Mucosa of descending colon (tissue), 3 donors: ENCODE measurements at regions not wholly inside any gene's neighbourhood (a gene's known extent, or its start where the extent isn't known, plus 50 kb on each side); places are given as distances from the start of the nearest gene placed in this dataset.

Experiments
- ATAC-seq: fragments of 200-7000 bp; cut with Tn5 transposase; one replicate; pipeline ENCODE4 v1.9.1; 2020; ENCODE audit warnings: mild to moderate bottlenecking, moderate library complexity
- DNase-seq, 3 donors: peaks; one replicate each; pipeline ENCODE4 v3.0.0-alpha.2; 2020
- H3K36me3 ChIP-seq: fragments of 200-600 bp; one replicate; pipeline ENCODE4 v1.8.0; 2021; ENCODE audit warnings: low read depth, mild to moderate bottlenecking
- H3K4me1 ChIP-seq: fragments of 200-600 bp; one replicate; pipeline ENCODE4 v1.8.0; 2021; ENCODE audit warnings: low read depth, mild to moderate bottlenecking
- H3K4me3 ChIP-seq: fragments of 200-600 bp; one replicate; pipeline ENCODE4 v1.8.0; 2021; ENCODE audit warnings: mild to moderate bottlenecking
- H3K9me3 ChIP-seq: fragments of 200-600 bp; one replicate; pipeline ENCODE4 v1.8.0; 2021; ENCODE audit warnings: mild to moderate bottlenecking
- CTCF ChIP-seq: fragments of 200-600 bp; IDR thresholded peaks from one replicate; pipeline ENCODE4 v1.8.0; 2022; ENCODE audit warnings: antibody characterized with exemption, mild to moderate bottlenecking
- intact Hi-C, 2 donors: fragments of 100-400 bp; cut with DNase I in 1 of 2; cut with micrococcal nuclease in 1 of 2; formaldehyde crosslinking; loops; one replicate each; pipeline versions ENCODE4 v1.11.0 to v1.11.1; 2022; cut with DNase I, micrococcal nuclease
- donor health status: DM: no; HTN: no; CAD: no; lungs with moderate emphysema.
- donor health status: DM: no; HTN: no; CAD: no.
- donor health status: DM: no; HTN: yes; CAD: no.

DNA sequence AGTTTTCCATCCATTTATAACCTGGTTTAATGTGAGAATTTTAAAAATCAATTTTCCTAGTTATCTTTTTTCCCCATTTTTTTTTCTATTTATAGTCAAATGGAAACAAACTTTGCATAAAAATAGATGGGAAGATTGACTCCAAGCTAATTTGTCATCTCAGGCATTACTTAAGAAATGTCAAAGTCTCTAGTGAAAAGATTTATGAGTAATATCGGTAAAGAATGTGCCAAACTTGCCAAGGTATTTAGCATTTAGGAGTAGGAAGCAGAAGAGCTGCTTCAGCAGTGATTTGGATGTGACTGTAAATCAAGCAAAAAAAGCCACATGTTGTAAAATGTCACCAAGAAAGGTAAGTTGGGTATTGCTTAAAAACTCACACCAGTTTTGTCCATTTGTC, 108.6 kb downstream of the LACC1 start:
- TF ChIP-seq CTCF, result no peak
- H3K4me1 ChIP-seq, result no peaks in the 10 kb centered on the region
- no peaks in the 10 kb centered on the region for H3K9me3 ChIP-seq
- no peak for DNase-seq
- ATAC-seq, result no peak
- intact Hi-C loops, result no loop called here
- H3K36me3 ChIP-seq, result no peaks in the 10 kb centered on the region
- H3K4me3 ChIP-seq, result no peak overlapping the region

GRCh38 chr13:43990021-43990420, 110.3 kb downstream of the LACC1 start:
- no peak for TF ChIP-seq CTCF
- intact Hi-C loops, result no loop called here
- H3K9me3 ChIP-seq, result peaks cover 10% of the 10 kb centered on the region
- no peak for DNase-seq
- H3K4me3 ChIP-seq, result no peak overlapping the region
- H3K36me3 ChIP-seq, result no peaks in the 10 kb centered on the region
- no peaks in the 10 kb centered on the region for H3K4me1 ChIP-seq
- peak; percentile 34 for ATAC-seq

DNA sequence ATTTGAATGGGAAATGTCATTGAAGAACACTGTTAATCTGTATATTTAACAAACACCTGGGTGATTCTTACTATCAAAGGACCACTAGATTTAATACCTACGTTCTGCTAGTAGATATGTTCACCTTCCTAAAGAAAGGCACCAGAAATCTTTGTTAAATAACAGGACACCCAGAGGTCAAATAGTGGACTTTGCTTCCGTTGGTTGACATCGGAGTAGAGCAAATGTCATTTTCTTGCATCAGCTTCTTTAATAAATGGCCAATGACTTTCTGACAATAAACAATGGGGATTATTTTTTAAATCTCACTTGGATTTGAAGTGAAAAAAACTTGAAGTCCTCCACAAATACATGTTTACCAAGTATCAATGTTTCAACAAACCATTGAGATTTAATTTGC, 111.1 kb downstream of the LACC1 start:
- ATAC-seq (no peak), DNase-seq (no peak)
- Histone ChIP-seq H3K4me1 (no peaks in the 10 kb centered on the region), H3K4me3 (no peak overlapping the region), H3K9me3 (peaks cover 17% of the 10 kb centered on the region), H3K36me3 (no peaks in the 10 kb centered on the region)
- intact Hi-C loops, result no loop called here
- no peak for TF ChIP-seq CTCF

- DNase-seq, result no peak
- intact Hi-C loops, result no loop called here
- no peak overlapping the region for H3K4me3 ChIP-seq
- no peaks in the 10 kb centered on the region for H3K4me1 ChIP-seq
- H3K36me3 ChIP-seq, result no peaks in the 10 kb centered on the region
- no peak for TF ChIP-seq CTCF
- H3K9me3 ChIP-seq, result peaks cover 19% of the 10 kb centered on the region
- no peak for ATAC-seq
These were observed 112.1 kb downstream of the LACC1 start for GRCh38 chr13:43991773-43992201.

DNA sequence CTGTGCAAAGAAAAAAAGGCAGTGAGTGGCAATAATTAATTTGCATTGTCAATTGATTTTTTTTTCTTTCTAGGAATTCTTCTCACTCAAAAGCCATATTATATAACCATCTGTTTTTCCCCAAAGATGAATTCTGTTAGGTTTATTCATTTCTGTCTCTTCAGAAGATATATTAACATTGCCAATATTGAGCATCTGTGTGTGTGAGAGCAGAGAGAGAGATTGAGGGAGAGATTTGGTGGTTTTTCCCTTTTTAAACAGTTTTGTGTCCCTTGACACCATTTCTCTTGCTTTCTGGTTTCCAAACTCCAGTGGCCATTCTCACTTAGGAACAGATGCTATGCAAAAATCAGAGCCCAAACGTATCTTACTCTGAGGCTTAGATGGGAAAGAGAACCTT, 112.5 kb downstream of the LACC1 start:
- Histone ChIP-seq H3K4me3 (no peak overlapping the region), H3K4me1 (no peaks in the 10 kb centered on the region), H3K36me3 (no peaks in the 10 kb centered on the region), H3K9me3 (peaks cover 19% of the 10 kb centered on the region)
- no peak for ATAC-seq
- intact Hi-C loops, result no loop called here
- no peak for TF ChIP-seq CTCF
- no peak for DNase-seq
